ENCODE measurements at regions not wholly inside any gene's neighbourhood (a gene's known extent, or its start where the extent isn't known, plus 50 kb on each side); places are given as distances from the start of the nearest gene placed in this dataset.

GRCh38 chr10:4522296-4523000 is 303.6 kb upstream of the AKR1E2 start:
- Mint-ChIP-seq H3K9me3 (ENCODE audit: unreplicated experiment) (peaks cover under 1% of the 10 kb centered on the region), H3K4me3 (ENCODE audit: unreplicated experiment) (no peak overlapping the region), H3K27ac (ENCODE audit: unreplicated experiment) (no peak overlapping the region), H3K36me3 (ENCODE audit: unreplicated experiment) (no peaks in the 10 kb centered on the region), H3K4me1 (ENCODE audit: unreplicated experiment) (peaks cover 7% of the 10 kb centered on the region), H3K27me3 (ENCODE audit: unreplicated experiment) (no peaks in the 10 kb centered on the region)
- DNase-seq (ENCODE audit: extremely low spot score, unreplicated experiment) = no peak
- TF ChIP-seq CTCF (IDR thresholded peaks at IDR 0.05) = no peak

GRCh38 chr10:4519658-4520402 is 306.2 kb upstream of the AKR1E2 start:
- no peak overlapping the region for H3K4me3 Mint-ChIP-seq (ENCODE audit: unreplicated experiment)
- H3K27me3 Mint-ChIP-seq (ENCODE audit: unreplicated experiment) = no peaks in the 10 kb centered on the region
- DNase-seq (ENCODE audit: extremely low spot score, unreplicated experiment) = no peak
- peaks cover 5% of the 10 kb centered on the region for H3K4me1 Mint-ChIP-seq (ENCODE audit: unreplicated experiment)
- H3K9me3 Mint-ChIP-seq (ENCODE audit: unreplicated experiment) = peaks cover 6% of the 10 kb centered on the region
- no peak overlapping the region for H3K27ac Mint-ChIP-seq (ENCODE audit: unreplicated experiment)
- no peak for TF ChIP-seq CTCF (IDR thresholded peaks at IDR 0.05)
- H3K36me3 Mint-ChIP-seq (ENCODE audit: unreplicated experiment) = no peaks in the 10 kb centered on the region

- H3K36me3 Mint-ChIP-seq (ENCODE audit: unreplicated experiment) = no peaks in the 10 kb centered on the region
- H3K27ac Mint-ChIP-seq (ENCODE audit: unreplicated experiment) = no peak overlapping the region
- peaks cover 8% of the 10 kb centered on the region for H3K4me1 Mint-ChIP-seq (ENCODE audit: unreplicated experiment)
Observed at GRCh38 chr10:4517746-4518145, 308.3 kb upstream of the AKR1E2 start.

GRCh38 chr10:4515721-4516120 is 310.3 kb upstream of the AKR1E2 start:
- H3K4me1 Mint-ChIP-seq (ENCODE audit: unreplicated experiment) = peaks cover 20% of the 10 kb centered on the region
- peaks cover 6% of the 10 kb centered on the region for H3K9me3 Mint-ChIP-seq (ENCODE audit: unreplicated experiment)
- no peaks in the 10 kb centered on the region for H3K27me3 Mint-ChIP-seq (ENCODE audit: unreplicated experiment)
- no peak overlapping the region for H3K4me3 Mint-ChIP-seq (ENCODE audit: unreplicated experiment)
- DNase-seq (ENCODE audit: extremely low spot score, unreplicated experiment) = no peak
- no peak overlapping the region for H3K27ac Mint-ChIP-seq (ENCODE audit: unreplicated experiment)
- no peaks in the 10 kb centered on the region for H3K36me3 Mint-ChIP-seq (ENCODE audit: unreplicated experiment)
- no peak for TF ChIP-seq CTCF (IDR thresholded peaks at IDR 0.05)

More at GRCh38 chr10:4517746-4518145, 308.3 kb upstream of the AKR1E2 start:
- H3K27me3 Mint-ChIP-seq (ENCODE audit: unreplicated experiment) = no peaks in the 10 kb centered on the region
- DNase-seq (ENCODE audit: extremely low spot score, unreplicated experiment) = no peak
- H3K9me3 Mint-ChIP-seq (ENCODE audit: unreplicated experiment) = peaks cover 6% of the 10 kb centered on the region
- no peak overlapping the region for H3K4me3 Mint-ChIP-seq (ENCODE audit: unreplicated experiment)
- TF ChIP-seq CTCF (IDR thresholded peaks at IDR 0.05) = no peak

- H3K36me3 Mint-ChIP-seq (ENCODE audit: unreplicated experiment) = no peaks in the 10 kb centered on the region
- no peaks in the 10 kb centered on the region for H3K27me3 Mint-ChIP-seq (ENCODE audit: unreplicated experiment)
- H3K4me1 Mint-ChIP-seq (ENCODE audit: unreplicated experiment) = peaks cover 16% of the 10 kb centered on the region
- peaks cover 6% of the 10 kb centered on the region for H3K9me3 Mint-ChIP-seq (ENCODE audit: unreplicated experiment)
- H3K4me3 Mint-ChIP-seq (ENCODE audit: unreplicated experiment) = no peak overlapping the region
- DNase-seq (ENCODE audit: extremely low spot score, unreplicated experiment) = no peak
- no peak for TF ChIP-seq CTCF (IDR thresholded peaks at IDR 0.05)
- H3K27ac Mint-ChIP-seq (ENCODE audit: unreplicated experiment) = no peak overlapping the region
Observed at GRCh38 chr10:4514445-4515108, 311.4 kb upstream of the AKR1E2 start.

All from osteocyte (in vitro differentiated cells).